ENCODE measurements at regions not wholly inside any gene's neighbourhood (a gene's known extent, or its start where the extent isn't known, plus 50 kb on each side); places are given as distances from the start of the nearest gene placed in this dataset.

DNA sequence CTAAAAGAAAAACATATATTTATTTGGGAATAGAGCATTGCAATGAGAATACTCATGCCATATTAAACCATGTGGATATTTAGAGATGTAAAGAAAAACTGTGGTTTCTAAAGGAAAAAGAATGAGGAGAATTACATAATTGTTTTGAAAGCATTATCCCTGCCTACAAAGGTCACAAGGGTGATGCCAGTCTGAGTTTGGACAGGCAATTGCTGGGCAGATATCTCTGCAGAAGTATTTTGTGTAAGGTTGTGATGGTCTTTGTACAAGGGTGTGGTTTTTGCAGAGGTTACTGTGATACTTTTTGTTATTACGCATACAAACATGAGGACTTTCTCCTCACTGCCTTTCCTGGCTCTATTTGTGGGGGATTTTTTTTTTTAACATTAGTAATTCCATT is 2022.9 kb upstream of the CDH6 start:
- no peaks in the 10 kb centered on the region for H3K4me1 ChIP-seq (replicated peaks)
- H3K36me3 ChIP-seq: no peaks in the 10 kb centered on the region
- no peak overlapping the region for H3K4me3 ChIP-seq
- WGBS: 98% methylated on average over 1 of the region's 1 CpG
- no peaks in the 10 kb centered on the region for H3K27me3 ChIP-seq (replicated peaks; ENCODE audit: insufficient read depth)
- no peak for DNase-seq (ENCODE audit: low spot score)
- intact Hi-C loops (cut with DNase I): no loop called here
- TF ChIP-seq POLR2AphosphoS5 (IDR thresholded peaks at IDR 0.05) (no peak), POLR2A (IDR thresholded peaks at IDR 0.05) (no peak)
- TF ChIP-seq, protein P1, sequence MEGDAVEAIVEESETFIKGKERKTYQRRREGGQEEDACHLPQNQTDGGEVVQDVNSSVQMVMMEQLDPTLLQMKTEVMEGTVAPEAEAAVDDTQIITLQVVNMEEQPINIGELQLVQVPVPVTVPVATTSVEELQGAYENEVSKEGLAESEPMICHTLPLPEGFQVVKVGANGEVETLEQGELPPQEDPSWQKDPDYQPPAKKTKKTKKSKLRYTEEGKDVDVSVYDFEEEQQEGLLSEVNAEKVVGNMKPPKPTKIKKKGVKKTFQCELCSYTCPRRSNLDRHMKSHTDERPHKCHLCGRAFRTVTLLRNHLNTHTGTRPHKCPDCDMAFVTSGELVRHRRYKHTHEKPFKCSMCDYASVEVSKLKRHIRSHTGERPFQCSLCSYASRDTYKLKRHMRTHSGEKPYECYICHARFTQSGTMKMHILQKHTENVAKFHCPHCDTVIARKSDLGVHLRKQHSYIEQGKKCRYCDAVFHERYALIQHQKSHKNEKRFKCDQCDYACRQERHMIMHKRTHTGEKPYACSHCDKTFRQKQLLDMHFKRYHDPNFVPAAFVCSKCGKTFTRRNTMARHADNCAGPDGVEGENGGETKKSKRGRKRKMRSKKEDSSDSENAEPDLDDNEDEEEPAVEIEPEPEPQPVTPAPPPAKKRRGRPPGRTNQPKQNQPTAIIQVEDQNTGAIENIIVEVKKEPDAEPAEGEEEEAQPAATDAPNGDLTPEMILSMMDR (IDR thresholded peaks at IDR 0.05): no peak
- H3K27ac ChIP-seq: no peak overlapping the region
- H3K9me3 ChIP-seq: no peaks in the 10 kb centered on the region

DNA sequence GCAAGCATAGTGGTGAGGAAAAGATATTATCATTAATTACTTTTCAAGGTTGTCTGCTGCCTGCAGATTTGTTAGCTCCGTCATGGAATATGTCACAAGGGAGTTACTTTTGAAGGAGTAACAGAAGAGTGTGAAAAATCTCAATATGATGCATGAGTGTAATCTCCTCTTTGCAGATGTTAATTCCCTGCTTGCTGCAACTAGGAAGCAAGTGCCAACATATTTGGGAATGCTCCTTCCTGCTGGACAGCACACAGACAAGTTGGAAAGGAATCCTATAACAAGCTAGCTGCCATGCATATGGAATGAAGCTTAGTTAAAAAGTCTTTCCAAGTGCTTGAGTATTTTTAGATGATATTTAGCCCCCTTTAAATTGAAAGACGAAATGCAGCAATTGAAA is 2023.6 kb upstream of the CDH6 start:
- TF ChIP-seq POLR2A (IDR thresholded peaks at IDR 0.05) (no peak), POLR2AphosphoS5 (IDR thresholded peaks at IDR 0.05) (no peak)
- TF ChIP-seq, protein P1 (IDR thresholded peaks at IDR 0.05): no peak
- H3K36me3 ChIP-seq: no peaks in the 10 kb centered on the region
- DNase-seq (ENCODE audit: low spot score): no peak

DNA sequence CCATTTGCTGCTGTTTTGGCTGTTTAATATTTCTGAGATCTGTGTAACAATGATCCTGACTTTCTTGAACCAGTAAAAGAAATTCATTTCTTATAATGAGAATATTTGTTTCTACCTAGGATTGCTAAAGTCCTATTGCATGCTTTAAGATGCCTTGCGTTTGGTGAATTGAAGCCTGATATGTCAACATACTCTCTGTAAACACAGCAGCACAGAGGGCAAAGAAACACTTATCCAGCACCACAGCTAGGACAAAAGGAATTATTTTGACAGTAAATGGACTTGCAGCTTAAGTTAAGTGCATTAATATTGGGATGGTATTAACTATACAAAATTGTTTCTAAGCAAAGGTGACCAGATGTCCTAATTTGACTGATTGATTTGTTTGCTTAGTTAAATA is 2031.2 kb upstream of the CDH6 start:
- no peak for DNase-seq (ENCODE audit: low spot score)
- Histone ChIP-seq H3K9me3 (no peaks in the 10 kb centered on the region), H3K4me1 (replicated peaks) (no peaks in the 10 kb centered on the region), H3K27ac (no peak overlapping the region), H3K36me3 (no peaks in the 10 kb centered on the region), H3K27me3 (replicated peaks; ENCODE audit: insufficient read depth) (no peaks in the 10 kb centered on the region), H3K4me3 (no peak overlapping the region)
- 39% methylated on average over 1 of the region's 1 CpG for WGBS
- no peak for TF ChIP-seq POLR2AphosphoS5 (IDR thresholded peaks at IDR 0.05)
- TF ChIP-seq, protein P1 (IDR thresholded peaks at IDR 0.05): no peak
- intact Hi-C loops (cut with DNase I): no loop called here

More for the DNA sequence above, 2023.6 kb upstream of the CDH6 start:
- Histone ChIP-seq H3K27ac (no peak overlapping the region), H3K4me3 (no peak overlapping the region), H3K4me1 (replicated peaks) (no peaks in the 10 kb centered on the region), H3K27me3 (replicated peaks; ENCODE audit: insufficient read depth) (no peaks in the 10 kb centered on the region), H3K9me3 (no peaks in the 10 kb centered on the region)
- WGBS: 52% methylated on average over 2 of the region's 2 CpGs
- intact Hi-C loops (cut with DNase I): no loop called here

DNA sequence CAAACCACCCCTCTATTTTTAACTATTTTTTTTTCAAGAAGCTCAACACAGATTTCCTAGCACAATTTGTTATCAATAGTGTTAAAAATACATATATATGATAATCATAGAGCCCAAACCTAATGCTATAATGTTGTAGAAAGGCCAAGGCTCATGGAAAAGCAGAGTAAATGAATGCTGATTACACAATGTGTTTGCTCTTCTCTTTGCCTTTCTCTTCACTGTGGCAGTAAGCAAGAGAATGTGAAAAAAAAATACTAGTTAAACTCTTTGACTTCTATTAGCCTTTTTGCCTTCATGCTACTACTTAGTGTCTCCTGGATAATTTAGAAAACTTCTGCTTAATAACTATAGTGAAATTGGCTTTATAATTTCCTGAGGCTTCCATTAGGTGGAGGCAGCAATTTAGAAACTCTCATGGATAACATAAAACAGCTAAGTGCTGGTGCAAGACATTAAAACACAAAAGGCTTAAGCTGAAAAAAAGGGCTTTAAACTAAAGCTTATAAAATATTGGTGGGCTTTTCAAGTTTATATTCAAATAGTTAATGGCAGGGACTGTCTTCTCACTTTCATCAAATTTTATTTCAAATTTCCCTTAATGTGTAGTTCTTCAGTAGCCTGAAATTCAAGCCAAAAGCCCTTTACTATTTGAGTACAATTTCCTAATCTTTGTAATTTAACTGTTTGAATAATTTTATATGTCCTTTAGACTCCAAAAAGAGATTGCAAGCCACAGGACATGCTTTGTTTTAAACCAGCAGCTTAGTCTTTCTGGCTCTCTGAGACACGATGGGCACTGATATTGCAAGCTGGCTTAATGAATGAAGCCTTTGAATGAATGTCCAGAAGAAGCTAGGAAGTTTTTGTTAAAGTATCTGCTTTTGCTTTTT is 2031.8 kb upstream of the CDH6 start:
- Histone ChIP-seq H3K4me1 (replicated peaks) (no peaks in the 10 kb centered on the region), H3K27me3 (replicated peaks; ENCODE audit: insufficient read depth) (no peaks in the 10 kb centered on the region), H3K4me3 (no peak overlapping the region), H3K27ac (no peak overlapping the region), H3K9me3 (no peaks in the 10 kb centered on the region), H3K36me3 (no peaks in the 10 kb centered on the region)
- intact Hi-C loops (cut with DNase I): no loop called here
- WGBS: 31% methylated on average over 1 of the region's 1 CpG
- no peak for DNase-seq (ENCODE audit: low spot score)
- no peak for TF ChIP-seq POLR2A (IDR thresholded peaks at IDR 0.05)
- TF ChIP-seq, protein P1 (IDR thresholded peaks at IDR 0.05): no peak
- no peak for TF ChIP-seq POLR2AphosphoS5 (IDR thresholded peaks at IDR 0.05)

DNA sequence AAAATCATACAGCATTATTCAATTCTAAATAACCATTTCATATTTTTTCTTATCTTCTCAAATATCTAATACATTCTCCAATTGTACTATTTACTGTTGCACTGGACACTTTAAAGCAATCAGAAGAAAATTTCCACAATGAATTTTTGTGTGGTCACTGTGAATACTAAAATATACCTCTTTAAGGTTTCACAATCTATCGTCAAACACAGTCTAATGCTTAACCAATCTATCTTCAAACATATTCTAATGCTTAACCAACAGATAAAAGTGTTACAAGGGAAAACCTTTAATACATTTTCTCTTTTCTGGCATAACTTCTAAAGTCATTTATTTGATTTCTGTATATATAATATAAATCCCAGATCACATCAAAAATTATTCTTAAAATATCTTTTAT is 2035.5 kb upstream of the CDH6 start:
- Histone ChIP-seq H3K4me1 (replicated peaks) (no peaks in the 10 kb centered on the region), H3K4me3 (no peak overlapping the region), H3K27ac (no peak overlapping the region), H3K27me3 (replicated peaks; ENCODE audit: insufficient read depth) (no peaks in the 10 kb centered on the region), H3K36me3 (no peaks in the 10 kb centered on the region), H3K9me3 (no peaks in the 10 kb centered on the region)
- 60% methylated on average over 1 of the region's 1 CpG for whole genome bisulfite sequencing
- intact Hi-C loops (cut with DNase I): no loop called here
- TF ChIP-seq POLR2AphosphoS5 (IDR thresholded peaks at IDR 0.05): no peak
- TF ChIP-seq POLR2A (IDR thresholded peaks at IDR 0.05): no peak
- TF ChIP-seq, protein P1 (IDR thresholded peaks at IDR 0.05): no peak
- DNase-seq (ENCODE audit: low spot score): no peak

All from prostate gland (tissue), 2 donors.